Hepatocyte (in vitro differentiated cells): ENCODE measurements at regions not wholly inside any gene's neighbourhood (a gene's known extent, or its start where the extent isn't known, plus 50 kb on each side); places are given as distances from the start of the nearest gene placed in this dataset.

Experiments
- DNase-seq: peaks from one replicate; pipeline ENCODE4 v3.0.0-alpha.2; 2016; ENCODE audit warnings: low spot score
- H2AFZ ChIP-seq: fragments of 200-600 bp; sonication (generic); 2 replicates; pipeline ENCODE4 v1.6.0; 2016; ENCODE audit warnings: antibody characterized with exemption, mild to moderate bottlenecking
- H3K27ac ChIP-seq: fragments of 200-600 bp; sonication (generic); 2 replicates; pipeline ENCODE4 v1.5.1; 2016; ENCODE audit warnings: mild to moderate bottlenecking
- H3K27me3 ChIP-seq: fragments of 200-600 bp; sonication (generic); 2 replicates; pipeline ENCODE4 v1.6.1; 2016
- H3K36me3 ChIP-seq: fragments of 200-600 bp; sonication (generic); replicated peaks from 2 replicates; pipeline ENCODE4 v1.5.1; 2016; ENCODE audit warnings: low read depth; ENCODE audit not compliant: insufficient read depth
- H3K4me1 ChIP-seq: fragments of 200-600 bp; sonication (generic); 2 replicates; pipeline ENCODE4 v1.5.1; 2016; ENCODE audit warnings: mild to moderate bottlenecking, moderate library complexity; ENCODE audit not compliant: insufficient read depth
- H3K4me2 ChIP-seq: fragments of 200-600 bp; sonication (generic); 2 replicates; pipeline ENCODE4 v1.6.0; 2016
- H3K4me3 ChIP-seq: fragments of 200-600 bp; sonication (generic); 2 replicates; pipeline ENCODE4 v1.5.1; 2016; ENCODE audit warnings: mild to moderate bottlenecking
- H3K79me2 ChIP-seq: fragments of 200-600 bp; sonication (generic); 2 replicates; pipeline ENCODE4 v1.6.0; 2017; ENCODE audit warnings: mild to moderate bottlenecking
- H3K9me2 ChIP-seq: fragments of 200-600 bp; sonication (generic); replicated peaks from 2 replicates; pipeline ENCODE4 v1.6.0; 2017; ENCODE audit warnings: mild to moderate bottlenecking; ENCODE audit not compliant: insufficient read depth
- H3K9me3 ChIP-seq: fragments of 200-600 bp; sonication (generic); 2 replicates; pipeline ENCODE4 v1.5.1; 2016; ENCODE audit warnings: low read depth, mild to moderate bottlenecking
- H4K20me1 ChIP-seq: fragments of 200-600 bp; sonication (generic); 2 replicates; pipeline ENCODE4 v1.6.0; 2016; ENCODE audit warnings: mild to moderate bottlenecking; ENCODE audit not compliant: insufficient read depth, poor library complexity, severe bottlenecking
- CTCF ChIP-seq: fragments of 200-600 bp; sonication (generic); IDR thresholded peaks from 2 replicates; pipeline ENCODE4 v1.5.1; 2016; ENCODE audit warnings: antibody characterized with exemption, mild to moderate bottlenecking; ENCODE audit not compliant: poor library complexity
- EZH2 ChIP-seq: fragments of 200-600 bp; sonication (generic); IDR thresholded peaks from 2 replicates; pipeline ENCODE4 v1.6.1; 2016; ENCODE audit warnings: antibody characterized with exemption, mild to moderate bottlenecking, borderline replicate concordance
- EZH2phosphoT487 ChIP-seq: fragments of 200-600 bp; sonication (generic); IDR thresholded peaks from one replicate; pipeline ENCODE4 v1.6.1; 2018; ENCODE audit warnings: antibody characterized with exemption, mild to moderate bottlenecking, low read depth, moderate library complexity; ENCODE audit not compliant: unreplicated experiment, severe bottlenecking
- WGBS: methylation state at CpG from one replicate; pipeline ENCODE4 v1.1.6; 2016; ENCODE audit warnings: low lambda C conversion rate; ENCODE audit errors: missing lambda C conversion rate; 5-methylcytosine and 5-hydroxymethylcytosine counted together

- Histone ChIP-seq H3K27me3 (no peaks in the 10 kb centered on the region), H2AFZ (no peak overlapping the region), H3K4me2 (no peak overlapping the region), H3K36me3 (no peaks in the 10 kb centered on the region), H4K20me1 (no peaks in the 10 kb centered on the region), H3K9me2 (no peaks in the 10 kb centered on the region), H3K27ac (no peak overlapping the region), H3K4me3 (no peak overlapping the region), H3K79me2 (no peaks in the 10 kb centered on the region), H3K4me1 (peaks cover 3% of the 10 kb centered on the region), H3K9me3 (no peaks in the 10 kb centered on the region)
- no peak for TF ChIP-seq EZH2phosphoT487
- TF ChIP-seq CTCF: no peak
- TF ChIP-seq EZH2: no peak
- no peak for DNase-seq
- 96% methylated on average over 2 of the region's 2 CpGs for WGBS
These were observed 78.0 kb downstream of the KCNF1 start for GRCh38 chr2:10989782-10990181.

GRCh38 chr2:10990561-10991111 lies 78.9 kb downstream of the KCNF1 start:
- Histone ChIP-seq H3K27me3 (no peaks in the 10 kb centered on the region), H4K20me1 (no peaks in the 10 kb centered on the region), H3K9me3 (no peaks in the 10 kb centered on the region), H3K4me3 (no peak overlapping the region), H3K27ac (no peak overlapping the region), H3K4me2 (no peak overlapping the region), H3K4me1 (no peaks in the 10 kb centered on the region), H3K9me2 (no peaks in the 10 kb centered on the region), H2AFZ (no peak overlapping the region), H3K79me2 (no peaks in the 10 kb centered on the region), H3K36me3 (no peaks in the 10 kb centered on the region)
- TF ChIP-seq EZH2 (no peak), CTCF (no peak), EZH2phosphoT487 (no peak)
- no peak for DNase-seq
- WGBS: 90% methylated on average over 5 of the region's 5 CpGs

GRCh38 chr2:10992023-10992791 lies 80.5 kb downstream of the KCNF1 start:
- TF ChIP-seq EZH2phosphoT487 (no peak), EZH2 (no peak), CTCF (no peak)
- 91% methylated on average over 14 of the region's 14 CpGs for WGBS

More at GRCh38 chr2:10992023-10992791, 80.5 kb downstream of the KCNF1 start:
- Histone ChIP-seq H3K9me3 (no peaks in the 10 kb centered on the region), H3K4me1 (no peaks in the 10 kb centered on the region), H3K36me3 (no peaks in the 10 kb centered on the region), H3K79me2 (no peaks in the 10 kb centered on the region), H3K27ac (no peak overlapping the region), H3K4me2 (no peak overlapping the region), H4K20me1 (no peaks in the 10 kb centered on the region), H3K4me3 (no peak overlapping the region), H3K9me2 (no peaks in the 10 kb centered on the region), H3K27me3 (no peaks in the 10 kb centered on the region), H2AFZ (no peak overlapping the region)
- no peak for DNase-seq
